Fibroblast of skin of right biceps (primary cell): ENCODE measurements at regions not wholly inside any gene's neighbourhood (a gene's known extent, or its start where the extent isn't known, plus 50 kb on each side); places are given as distances from the start of the nearest gene placed in this dataset.
A peak's percentile ranks its signal among the peaks of the same experiment; 100 is the strongest.
"Not testable (repeated sequence)": the region's sequence is repeated elsewhere in the genome, so short reads cannot be mapped to it uniquely, and the experiment has no call there.

Source experiments
- DNase-seq: peaks from one replicate; pipeline ENCODE4 v3.0.0-alpha.2; 2013

DNA sequence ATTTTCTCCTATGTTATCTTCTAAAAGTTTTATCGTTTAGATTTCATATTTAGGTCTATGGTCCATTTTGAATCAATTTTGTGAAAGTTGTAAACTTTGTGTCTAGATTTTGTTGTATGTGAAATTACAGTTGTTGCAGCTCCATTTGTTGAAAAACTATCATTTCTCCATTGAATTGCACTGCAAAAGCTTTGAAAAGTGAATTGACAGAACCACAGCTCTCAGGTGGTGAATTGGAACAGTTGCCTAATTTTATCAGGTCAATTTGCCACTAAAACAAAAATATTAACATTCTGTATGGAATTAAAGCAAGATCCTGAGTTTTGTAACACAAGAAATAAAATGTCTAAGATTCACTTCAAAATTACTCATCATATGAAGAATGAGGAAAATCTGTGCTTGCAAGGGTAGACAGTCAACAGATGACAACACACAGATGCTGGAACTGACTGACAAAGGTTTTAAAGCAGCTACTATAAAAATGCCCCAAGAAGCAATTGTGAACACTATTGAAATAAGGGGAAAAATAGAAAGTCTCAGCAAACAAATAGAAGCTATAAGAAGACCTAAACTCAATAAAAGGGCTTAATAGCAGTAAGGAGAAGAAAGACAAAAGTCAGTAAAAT lies 346.7 kb downstream of the PAX1 start:
- DNase-seq = peak; percentile 51

GRCh38 chr20:22045956-22046507 lies 340.6 kb downstream of the PAX1 start:
- DNase-seq = not testable (repeated sequence)

GRCh38 chr20:22027423-22027822 lies 322.0 kb downstream of the PAX1 start:
- no peak for DNase-seq

GRCh38 chr20:22020201-22020600 lies 314.7 kb downstream of the PAX1 start:
- peak; percentile 69 for DNase-seq

DNA sequence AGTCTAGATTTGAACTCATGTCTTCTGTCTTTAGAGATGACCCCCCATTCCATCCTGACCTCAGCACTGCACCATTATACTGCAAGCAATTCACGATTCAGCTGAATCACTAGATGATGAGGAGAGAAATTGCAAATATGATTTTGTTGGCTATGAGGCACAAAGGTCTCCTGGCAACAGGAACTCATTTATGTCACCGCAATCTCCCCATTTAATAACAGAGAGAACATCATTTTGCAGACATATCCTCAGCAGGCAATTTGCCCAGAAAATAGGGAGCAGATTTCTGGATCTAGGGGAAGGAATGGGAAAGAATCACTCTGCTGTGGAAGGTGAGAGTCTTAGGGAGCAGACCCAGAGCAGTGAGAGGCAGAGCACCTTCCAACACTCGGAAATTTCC lies 303.0 kb downstream of the PAX1 start:
- DNase-seq = peak; percentile 51

DNA sequence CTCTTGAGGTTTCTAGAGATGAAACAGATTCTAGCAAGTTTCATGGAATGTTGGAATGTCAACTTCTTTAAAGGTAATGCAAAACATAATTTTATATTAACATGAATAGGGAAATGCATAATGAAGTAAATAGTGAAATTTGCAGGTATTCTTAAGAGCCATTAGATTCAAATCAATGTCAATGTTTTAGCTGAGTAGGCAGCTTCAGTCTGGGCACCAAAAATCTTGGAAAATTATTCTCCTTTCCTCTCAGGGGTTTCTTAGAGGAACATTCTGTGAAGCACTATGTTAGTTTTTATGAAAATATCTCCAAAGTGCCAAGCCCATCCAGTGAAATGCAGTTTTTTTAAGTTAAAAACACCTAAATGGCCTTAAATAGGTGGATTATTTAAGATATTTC lies 300.8 kb downstream of the PAX1 start:
- DNase-seq = no peak

DNA sequence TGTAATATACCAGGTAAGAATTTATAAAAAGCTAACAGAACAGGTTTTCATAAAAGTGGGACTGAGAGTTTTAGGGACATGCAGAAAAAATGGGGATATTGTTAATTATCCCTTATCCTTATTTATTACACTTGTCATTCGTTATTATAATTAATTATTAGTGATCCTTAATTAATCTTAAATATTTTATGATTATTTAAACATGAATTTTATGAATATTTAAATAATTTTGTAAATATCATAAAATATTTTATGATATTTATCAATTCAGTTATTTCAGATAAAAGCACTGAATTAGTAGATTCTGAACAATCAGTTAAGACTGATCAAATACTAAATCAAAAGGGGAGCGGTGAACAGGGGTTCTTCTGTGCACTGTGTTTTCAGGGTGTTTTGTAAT lies 300.1 kb downstream of the PAX1 start:
- no peak for DNase-seq

DNA sequence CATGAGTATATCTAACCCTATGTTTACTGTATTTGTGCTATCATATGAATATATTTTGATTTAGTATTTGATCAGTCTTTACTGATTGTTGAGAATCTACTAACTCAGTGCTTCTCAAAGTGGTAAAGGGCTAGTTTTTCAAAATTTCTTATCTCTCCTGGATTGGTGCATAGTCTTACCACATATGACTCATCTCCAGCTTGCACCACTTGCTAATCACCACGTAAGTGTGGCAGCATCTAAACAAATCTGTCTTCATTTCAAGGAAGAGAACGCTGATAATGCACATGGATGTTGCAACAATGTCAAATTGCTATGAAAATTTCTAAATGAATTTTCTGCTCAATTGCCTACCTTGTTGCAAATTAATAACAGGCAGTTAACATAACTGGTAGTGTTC lies 299.5 kb downstream of the PAX1 start:
- DNase-seq = peak; percentile 10

DNA sequence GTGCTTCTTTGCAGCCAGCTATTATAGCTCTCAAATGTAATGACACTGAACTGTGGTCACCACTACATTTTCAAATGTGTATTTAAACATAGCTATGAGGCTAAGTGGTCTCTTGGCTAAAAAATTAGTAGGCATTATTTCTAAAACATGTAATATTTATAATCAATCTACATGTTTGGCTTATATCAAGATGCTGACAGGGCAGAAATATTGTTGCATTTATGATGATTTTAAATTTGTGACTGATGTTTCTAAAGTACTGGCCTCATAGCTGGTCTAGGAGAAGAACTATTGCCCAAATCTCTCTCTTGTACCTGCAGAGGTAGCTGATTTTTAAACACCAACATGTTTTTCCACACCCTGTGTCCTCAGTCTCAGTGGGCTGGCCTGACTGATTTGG lies 298.2 kb downstream of the PAX1 start:
- no peak for DNase-seq

- DNase-seq = peak; percentile 34
Measured at GRCh38 chr20:22001886-22002285, 296.4 kb downstream of the PAX1 start.

DNA sequence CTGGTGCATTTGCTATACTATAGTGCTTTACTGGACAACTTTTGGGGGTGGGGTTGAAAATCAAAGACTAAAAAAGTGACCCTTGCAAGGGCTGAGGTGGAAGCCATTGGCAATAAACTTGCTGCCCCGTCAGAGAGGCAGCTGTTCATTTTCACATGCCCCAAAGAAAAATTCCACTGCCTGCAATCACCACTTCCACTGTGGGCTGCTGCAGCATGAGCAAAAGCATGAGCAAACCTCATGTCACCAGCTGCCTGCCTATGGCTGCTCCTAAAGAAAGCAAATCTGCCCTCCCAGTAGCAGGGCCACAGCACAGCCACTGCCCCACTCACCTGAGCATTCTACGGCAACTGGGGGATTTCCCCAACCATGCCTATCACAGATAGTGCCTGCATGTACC lies 290.0 kb downstream of the PAX1 start:
- no peak for DNase-seq

- DNase-seq = no peak
Measured at GRCh38 chr20:21994203-21994602, 288.7 kb downstream of the PAX1 start.

- DNase-seq = no peak
Measured at GRCh38 chr20:21982559-21982958, 277.1 kb downstream of the PAX1 start.

GRCh38 chr20:21981597-21982344 lies 276.3 kb downstream of the PAX1 start:
- DNase-seq = peak; percentile 89

GRCh38 chr20:21981179-21981578 lies 275.7 kb downstream of the PAX1 start:
- peak; percentile 57 for DNase-seq

- no peak for DNase-seq
Measured at GRCh38 chr20:21971436-21971835, 266.0 kb downstream of the PAX1 start.

DNA sequence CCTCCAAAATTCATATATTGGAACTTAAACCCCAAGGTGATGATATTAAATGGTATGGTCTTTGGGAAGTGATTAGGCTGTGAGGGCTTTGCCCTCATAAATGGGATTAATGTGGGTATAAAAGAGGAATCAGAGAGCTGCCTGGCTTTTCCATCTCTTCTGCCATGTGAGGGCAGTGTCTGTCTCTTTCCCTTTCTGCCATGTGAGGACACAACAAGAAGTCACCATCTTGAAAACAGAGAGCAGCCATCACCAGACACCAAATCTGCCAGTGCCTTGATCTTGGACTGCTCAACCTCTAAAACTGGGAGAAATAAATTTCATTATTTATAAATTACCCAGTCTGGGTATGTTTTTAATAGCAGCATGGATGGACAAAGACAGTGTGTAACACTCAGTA lies 263.0 kb downstream of the PAX1 start:
- DNase-seq = no peak

DNA sequence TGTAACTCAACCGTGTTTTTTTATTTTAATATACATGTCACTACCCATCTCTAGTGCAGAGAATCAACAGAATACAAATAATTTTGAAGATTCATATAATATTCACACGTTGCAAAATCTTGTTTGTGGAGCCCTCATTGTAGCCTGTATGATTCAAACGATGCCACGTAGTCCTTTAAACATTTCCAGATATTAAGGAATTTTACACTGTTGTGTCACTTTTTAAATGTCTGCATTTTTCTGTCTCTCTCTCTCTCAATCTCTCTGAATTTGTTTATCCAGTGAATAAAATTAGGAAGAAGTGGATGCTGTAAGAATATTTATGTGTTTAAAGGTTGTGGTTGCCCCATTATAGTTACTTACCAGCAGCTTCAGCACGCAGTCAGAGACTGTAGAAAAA lies 262.0 kb downstream of the PAX1 start:
- peak; percentile 34 for DNase-seq

DNA sequence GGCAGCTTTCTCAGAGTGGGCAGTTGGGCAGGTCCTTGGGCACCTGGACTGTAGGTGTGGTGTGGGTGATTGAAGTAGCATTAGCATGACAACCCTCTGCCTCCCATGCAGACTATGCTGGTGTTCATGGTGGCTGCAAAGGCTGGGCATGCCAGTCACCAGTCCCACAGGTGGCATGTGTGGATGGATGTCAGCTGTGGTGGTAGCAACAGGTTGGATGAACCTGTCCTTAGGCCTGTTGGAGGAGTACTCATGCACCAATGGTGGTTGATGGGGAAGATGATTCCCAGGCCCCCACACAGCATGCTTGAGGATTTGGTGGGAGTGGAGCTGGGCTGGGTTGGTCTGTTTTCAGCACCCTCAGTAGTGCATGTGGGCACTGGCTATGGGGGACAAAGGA lies 251.1 kb downstream of the PAX1 start:
- DNase-seq = no peak

DNA sequence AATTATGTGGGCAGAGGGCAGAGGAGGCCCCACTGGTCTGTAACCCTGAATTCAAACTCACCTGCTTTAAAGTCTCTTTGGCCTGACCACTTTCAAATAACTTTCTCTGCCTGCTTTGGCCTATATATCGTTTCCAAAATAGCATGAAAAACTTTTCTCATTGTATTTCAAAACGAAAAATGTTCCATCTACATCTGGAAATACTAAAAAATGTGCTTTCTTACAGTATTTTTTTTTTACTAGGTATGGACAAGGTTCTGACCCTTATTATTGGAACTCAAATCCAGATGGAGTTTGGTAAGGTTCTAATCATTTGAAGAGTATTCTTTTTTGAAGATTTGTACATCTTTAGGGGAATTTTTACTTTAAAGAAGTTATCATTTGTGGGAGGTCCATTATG lies 241.9 kb downstream of the PAX1 start:
- DNase-seq = no peak

DNA sequence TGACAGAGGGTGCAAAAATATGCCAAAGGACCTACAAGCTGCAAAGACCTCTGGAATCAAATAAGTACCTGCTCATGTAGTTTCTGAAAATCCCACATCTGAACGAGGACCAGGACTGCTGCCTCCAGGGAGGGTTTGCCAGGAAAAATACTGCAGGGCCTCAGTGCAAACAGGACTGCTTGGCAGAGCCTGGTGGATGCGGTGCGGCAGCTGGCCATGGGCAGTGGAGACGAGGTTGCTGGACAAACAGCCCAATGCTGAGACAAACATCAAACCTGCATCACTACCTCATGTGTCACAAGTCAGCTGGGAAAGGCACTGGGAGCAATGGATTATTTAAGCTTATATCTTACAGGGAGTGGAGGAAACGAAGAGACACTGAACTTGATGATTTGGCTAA lies 238.8 kb downstream of the PAX1 start:
- DNase-seq = no peak

- peak; percentile 38 for DNase-seq
Measured at GRCh38 chr20:21941941-21942805, 236.7 kb downstream of the PAX1 start.

DNA sequence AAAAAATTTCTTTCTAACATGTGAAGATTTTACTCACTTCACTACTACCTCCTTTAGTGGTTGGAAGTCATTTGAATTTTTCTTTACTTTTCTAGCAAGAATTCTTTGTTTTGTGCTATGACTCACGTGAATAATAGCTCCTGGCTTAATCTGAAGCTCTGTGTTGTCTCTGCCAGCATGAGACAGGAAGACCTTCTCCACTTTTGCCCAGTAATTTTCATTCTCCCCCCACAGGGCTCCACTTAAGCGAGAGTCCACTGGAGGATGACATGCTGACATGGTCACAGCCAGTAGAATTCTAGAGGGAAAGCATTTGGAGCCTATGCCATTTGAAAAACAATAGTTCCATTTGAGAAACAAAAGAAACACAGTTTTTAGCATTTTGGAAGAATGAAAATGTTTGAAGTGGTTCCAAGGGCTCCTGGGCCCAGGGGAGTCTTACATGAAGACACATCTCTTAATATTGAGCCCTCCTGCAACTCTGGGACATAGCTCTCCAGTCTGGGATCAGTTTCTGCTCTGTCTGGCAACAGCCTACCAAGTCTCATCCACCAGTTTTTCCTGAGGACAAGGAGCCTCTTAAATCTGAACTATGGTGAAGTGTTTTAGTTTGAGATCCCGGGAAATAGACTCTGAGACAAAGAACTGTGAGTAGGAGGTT lies 231.4 kb downstream of the PAX1 start:
- DNase-seq = peak; percentile 73
